Neural crest cell (in vitro differentiated cells): ENCODE measurements at regions not wholly inside any gene's neighbourhood (a gene's known extent, or its start where the extent isn't known, plus 50 kb on each side); places are given as distances from the start of the nearest gene placed in this dataset.

Experiments
- DNase-seq: peaks from one replicate; pipeline ENCODE4 v3.0.0; 2021; ENCODE audit warnings: low read depth, mixed read lengths, low spot score
- H3K27ac Mint-ChIP-seq: one replicate; pipeline ENCODE4 v1.8.0; 2021; ENCODE audit warnings: mild to moderate bottlenecking, mixed read lengths; ENCODE audit not compliant: unreplicated experiment
- H3K27me3 Mint-ChIP-seq: 2 replicates; pipeline ENCODE4 v1.8.0; 2021; ENCODE audit warnings: low read depth, mild to moderate bottlenecking, mixed read lengths
- H3K36me3 Mint-ChIP-seq: 2 replicates; pipeline ENCODE4 v1.8.0; 2021; ENCODE audit warnings: low read depth, mild to moderate bottlenecking, mixed read lengths
- H3K4me1 Mint-ChIP-seq: 2 replicates; pipeline ENCODE4 v1.8.0; 2021; ENCODE audit warnings: mixed read lengths
- H3K4me3 Mint-ChIP-seq: one replicate; pipeline ENCODE4 v1.8.0; 2021; ENCODE audit warnings: mild to moderate bottlenecking, mixed read lengths
- H3K9me3 Mint-ChIP-seq: 2 replicates; pipeline ENCODE4 v1.8.0; 2021; ENCODE audit warnings: mixed read lengths
- CTCF ChIP-seq: fragments of 200-600 bp; sonication (generic); conservative IDR thresholded peaks from 2 replicates; pipeline ENCODE4 v1.5.0; 2021; ENCODE audit warnings: antibody characterized with exemption, mild to moderate bottlenecking

- H3K4me3 Mint-ChIP-seq = peak overlapping the region; percentile 2
- TF ChIP-seq CTCF = no peak
- no peaks in the 10 kb centered on the region for H3K9me3 Mint-ChIP-seq
- no peaks in the 10 kb centered on the region for H3K27me3 Mint-ChIP-seq
- no peaks in the 10 kb centered on the region for H3K36me3 Mint-ChIP-seq
- DNase-seq = no peak
- peak overlapping the region; percentile 59 for H3K27ac Mint-ChIP-seq
- H3K4me1 Mint-ChIP-seq = peaks cover 31% of the 10 kb centered on the region
Observed at GRCh38 chr6:153725456-153725855, 313.6 kb upstream of the OPRM1 start.

GRCh38 chr6:153720732-153721131 is 318.3 kb upstream of the OPRM1 start:
- H3K4me1 Mint-ChIP-seq = peaks cover 13% of the 10 kb centered on the region
- H3K27ac Mint-ChIP-seq = no peak overlapping the region
- TF ChIP-seq CTCF = no peak
- no peaks in the 10 kb centered on the region for H3K9me3 Mint-ChIP-seq
- DNase-seq = no peak
- no peak overlapping the region for H3K4me3 Mint-ChIP-seq
- no peaks in the 10 kb centered on the region for H3K36me3 Mint-ChIP-seq
- no peaks in the 10 kb centered on the region for H3K27me3 Mint-ChIP-seq

- no peak for DNase-seq
- Mint-ChIP-seq H3K27ac (no peak overlapping the region), H3K27me3 (no peaks in the 10 kb centered on the region), H3K36me3 (no peaks in the 10 kb centered on the region), H3K4me1 (no peaks in the 10 kb centered on the region), H3K9me3 (peaks cover 3% of the 10 kb centered on the region), H3K4me3 (no peak overlapping the region)
- no peak for TF ChIP-seq CTCF
Observed at GRCh38 chr6:153705429-153705828, 333.6 kb upstream of the OPRM1 start.

- no peak for TF ChIP-seq CTCF
- no peak overlapping the region for H3K4me3 Mint-ChIP-seq
- H3K9me3 Mint-ChIP-seq = peaks cover 3% of the 10 kb centered on the region
- no peak for DNase-seq
- H3K36me3 Mint-ChIP-seq = no peaks in the 10 kb centered on the region
- H3K27me3 Mint-ChIP-seq = no peaks in the 10 kb centered on the region
- no peak overlapping the region for H3K27ac Mint-ChIP-seq
- no peaks in the 10 kb centered on the region for H3K4me1 Mint-ChIP-seq
Observed at GRCh38 chr6:153702671-153703070, 336.4 kb upstream of the OPRM1 start.

- no peak for TF ChIP-seq CTCF
- Mint-ChIP-seq H3K4me3 (no peak overlapping the region), H3K9me3 (peaks cover 2% of the 10 kb centered on the region), H3K27me3 (no peaks in the 10 kb centered on the region), H3K36me3 (no peaks in the 10 kb centered on the region), H3K27ac (no peak overlapping the region), H3K4me1 (no peaks in the 10 kb centered on the region)
- DNase-seq = no peak
Observed at GRCh38 chr6:153698637-153699036, 340.4 kb upstream of the OPRM1 start.

GRCh38 chr6:153698001-153698400 is 341.0 kb upstream of the OPRM1 start:
- H3K36me3 Mint-ChIP-seq = no peaks in the 10 kb centered on the region
- no peak for TF ChIP-seq CTCF
- no peaks in the 10 kb centered on the region for H3K9me3 Mint-ChIP-seq

More at GRCh38 chr6:153698001-153698400, 341.0 kb upstream of the OPRM1 start:
- no peak overlapping the region for H3K27ac Mint-ChIP-seq
- no peaks in the 10 kb centered on the region for H3K4me1 Mint-ChIP-seq
- H3K27me3 Mint-ChIP-seq = no peaks in the 10 kb centered on the region
- no peak overlapping the region for H3K4me3 Mint-ChIP-seq
- DNase-seq = no peak
